ENCODE measurements at regions not wholly inside any gene's neighbourhood (a gene's known extent, or its start where the extent isn't known, plus 50 kb on each side); places are given as distances from the start of the nearest gene placed in this dataset.

GRCh38 chr2:132034646-132035045 lies 127.1 kb downstream of the ANKRD30BL start:
- H2AFZ ChIP-seq (ENCODE audit: low read depth, low read length), result no peak overlapping the region
- no peak overlapping the region for H3K27ac ChIP-seq (ENCODE audit: insufficient read depth, low read depth, low read length)
- H3K9me1 ChIP-seq (replicated peaks; ENCODE audit: control insufficient read depth, extremely low read depth, insufficient read depth, low read length), result no peaks in the 10 kb centered on the region
- H3K36me3 ChIP-seq (ENCODE audit: control insufficient read depth in 2 of 2, extremely low read depth in 1 of 2, insufficient read depth in 2 of 2, low read length in 2 of 2), result no peaks in the 10 kb centered on the region
- no TSS peak for BruUV-seq (replicated peaks)
- TF ChIP-seq FOS (IDR thresholded peaks at IDR 0.05; ENCODE audit: borderline replicate concordance, insufficient read depth, low read length) (no peak), POLR2AphosphoS5 (IDR thresholded peaks at IDR 0.05; ENCODE audit: insufficient read depth, low read depth, low read length) (no peak), MYC (IDR thresholded peaks at IDR 0.05; ENCODE audit: low read depth, low read length) (no peak), POLR2A (IDR thresholded peaks at IDR 0.05; ENCODE audit: low read depth, low read length) (no peak), GATA2 (IDR thresholded peaks at IDR 0.05; ENCODE audit: insufficient read depth, insufficient read length, low read depth, low read length) (no peak), EZH2 (IDR thresholded peaks at IDR 0.05; ENCODE audit: borderline replicate concordance, low read depth, low read length, severe bottlenecking) (no peak), JUN (IDR thresholded peaks at IDR 0.05; ENCODE audit: borderline replicate concordance, insufficient read depth, insufficient read length, low read depth) (no peak), MAX (IDR thresholded peaks at IDR 0.05; ENCODE audit: insufficient read depth, insufficient read length) (no peak)
- TF ChIP-seq, protein P1, sequence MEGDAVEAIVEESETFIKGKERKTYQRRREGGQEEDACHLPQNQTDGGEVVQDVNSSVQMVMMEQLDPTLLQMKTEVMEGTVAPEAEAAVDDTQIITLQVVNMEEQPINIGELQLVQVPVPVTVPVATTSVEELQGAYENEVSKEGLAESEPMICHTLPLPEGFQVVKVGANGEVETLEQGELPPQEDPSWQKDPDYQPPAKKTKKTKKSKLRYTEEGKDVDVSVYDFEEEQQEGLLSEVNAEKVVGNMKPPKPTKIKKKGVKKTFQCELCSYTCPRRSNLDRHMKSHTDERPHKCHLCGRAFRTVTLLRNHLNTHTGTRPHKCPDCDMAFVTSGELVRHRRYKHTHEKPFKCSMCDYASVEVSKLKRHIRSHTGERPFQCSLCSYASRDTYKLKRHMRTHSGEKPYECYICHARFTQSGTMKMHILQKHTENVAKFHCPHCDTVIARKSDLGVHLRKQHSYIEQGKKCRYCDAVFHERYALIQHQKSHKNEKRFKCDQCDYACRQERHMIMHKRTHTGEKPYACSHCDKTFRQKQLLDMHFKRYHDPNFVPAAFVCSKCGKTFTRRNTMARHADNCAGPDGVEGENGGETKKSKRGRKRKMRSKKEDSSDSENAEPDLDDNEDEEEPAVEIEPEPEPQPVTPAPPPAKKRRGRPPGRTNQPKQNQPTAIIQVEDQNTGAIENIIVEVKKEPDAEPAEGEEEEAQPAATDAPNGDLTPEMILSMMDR (IDR thresholded peaks at IDR 0.05; ENCODE audit: extremely low read depth in 1 of 2, insufficient read depth in 1 of 2, low read depth in 1 of 2, low read length in 2 of 2), result no peak
- H3K27me3 ChIP-seq (ENCODE audit: control insufficient read depth in 2 of 2, insufficient read depth in 2 of 2, low read length in 2 of 2), result peaks cover 12 to 23% of the 10 kb centered on the region in 2 experiments
- dilution Hi-C loops (cut with MboI; ENCODE audit: extremely low pct_ligation_motif_present, low sequenced_read_pairs), result no loop called here
- no peaks in the 10 kb centered on the region for H4K20me1 ChIP-seq (replicated peaks; ENCODE audit: control insufficient read depth, extremely low read depth, insufficient read depth, low read length)
- DNase-seq (ENCODE audit: low read depth, low spot score) (no peak), FAIRE-seq (no peak)
- H3K9ac ChIP-seq (replicated peaks; ENCODE audit: extremely low read depth, insufficient read depth, low read length), result no peak overlapping the region
- no peaks in the 10 kb centered on the region for H3K4me1 ChIP-seq (ENCODE audit: control insufficient read depth, extremely low read depth, insufficient read depth, low read length)
- H3K79me2 ChIP-seq (ENCODE audit: control insufficient read depth, insufficient read depth, low read length), result no peaks in the 10 kb centered on the region
- no peaks in the 10 kb centered on the region for H3K9me3 ChIP-seq (replicated peaks; ENCODE audit: control insufficient read depth, insufficient read depth, low read length)
- no peak overlapping the region for H3K4me2 ChIP-seq (ENCODE audit: insufficient read depth, low read length)
- POLR2A ChIA-PET, result no interaction called here
- no peak overlapping the region for H3K4me3 ChIP-seq (replicated peaks in 1 of 3; ENCODE audit: insufficient read depth in 1 of 3, low read depth in 1 of 3, low read length in 3 of 3)
- intact Hi-C loops (cut with micrococcal nuclease), result no loop called here
- CTCF ChIA-PET, result no interaction called here
